ENCODE measurements at regions not wholly inside any gene's neighbourhood (a gene's known extent, or its start where the extent isn't known, plus 50 kb on each side); places are given as distances from the start of the nearest gene placed in this dataset.

- Histone ChIP-seq H2AFZ (ENCODE audit: insufficient read depth, low read depth, low read length, poor library complexity, severe bottlenecking) (no peak overlapping the region), H3K36me3 (replicated peaks in 1 of 2; ENCODE audit: control insufficient read depth in 1 of 2, insufficient read depth in 2 of 2, low read length in 2 of 2) (no peaks in the 10 kb centered on the region), H4K20me1 (ENCODE audit: insufficient read depth, low read length) (no peaks in the 10 kb centered on the region), H3K9me3 (replicated peaks in 1 of 2; ENCODE audit: control insufficient read depth in 1 of 2, insufficient read depth in 1 of 2, low read length in 2 of 2) (peaks cover 0 to 4% of the 10 kb centered on the region in 2 donors), H3K4me1 (ENCODE audit: control insufficient read depth in 1 of 2, insufficient read depth in 2 of 2, low read length in 2 of 2) (no peaks in the 10 kb centered on the region), H3K79me2 (ENCODE audit: insufficient read depth, low read length) (no peaks in the 10 kb centered on the region), H3K4me2 (replicated peaks; ENCODE audit: extremely low read depth, low read length, poor library complexity, severe bottlenecking) (no peak overlapping the region), H3K9ac (ENCODE audit: insufficient read depth, low read length, poor library complexity, severe bottlenecking) (no peak overlapping the region), H3K4me3 (replicated peaks in 1 of 3; ENCODE audit: low read depth in 2 of 3, low read length in 3 of 3) (no peak overlapping the region), H3K27ac (ENCODE audit: low read depth in 1 of 2, low read length in 2 of 2) (no peak overlapping the region), H3K27me3 (ENCODE audit: control insufficient read depth in 2 of 2, insufficient read depth in 2 of 2, low read length in 2 of 2) (no peaks in the 10 kb centered on the region)
- WGBS (ENCODE audit: insufficient coverage), result 94% methylated on average over 7 of the region's 7 CpGs
- peaks cover 6 to 11% (median 7%) of the 10 kb centered on the region in 3 donors for H3K27me3 Mint-ChIP-seq (ENCODE audit: low read depth in 3 of 3)
- no peak for DNase-seq
- H3K9me3 Mint-ChIP-seq, result peaks cover 0 to 13% (median 4%) of the 10 kb centered on the region in 7 donors
- no peak overlapping the region for H3K27ac Mint-ChIP-seq
- intact Hi-C loops (cut with micrococcal nuclease), result no loop called here
- no peaks in the 10 kb centered on the region for H3K36me3 Mint-ChIP-seq
- no peaks in the 10 kb centered on the region for H3K4me1 Mint-ChIP-seq
- no peak overlapping the region for H3K4me3 Mint-ChIP-seq
- no peak for TF ChIP-seq CTCF (IDR thresholded peaks at IDR 0.05)
Observed at GRCh38 chr1:13878021-13878420, 178.0 kb downstream of the PRDM2 start.

- H3K9ac ChIP-seq (ENCODE audit: insufficient read depth, low read length, poor library complexity, severe bottlenecking), result no peak overlapping the region
- H3K79me2 ChIP-seq (ENCODE audit: insufficient read depth, low read length), result no peaks in the 10 kb centered on the region
- H3K27ac ChIP-seq (ENCODE audit: low read depth in 1 of 2, low read length in 2 of 2), result no peak overlapping the region
- Mint-ChIP-seq H3K36me3 (no peaks in the 10 kb centered on the region), H3K27ac (no peak overlapping the region), H3K9me3 (peaks cover 0 to 11% (median 4%) of the 10 kb centered on the region in 7 donors), H3K4me3 (no peak overlapping the region), H3K4me1 (no peaks in the 10 kb centered on the region), H3K27me3 (ENCODE audit: low read depth in 3 of 3) (peaks cover 6 to 14% (median 7%) of the 10 kb centered on the region in 3 donors)
- H2AFZ ChIP-seq (ENCODE audit: insufficient read depth, low read depth, low read length, poor library complexity, severe bottlenecking), result no peak overlapping the region
- H3K9me3 ChIP-seq (replicated peaks in 1 of 2; ENCODE audit: control insufficient read depth in 1 of 2, insufficient read depth in 1 of 2, low read length in 2 of 2), result peaks cover 0 to 3% of the 10 kb centered on the region in 2 donors
- H3K4me2 ChIP-seq (replicated peaks; ENCODE audit: extremely low read depth, low read length, poor library complexity, severe bottlenecking), result no peak overlapping the region
- intact Hi-C loops (cut with micrococcal nuclease), result no loop called here
- H3K4me3 ChIP-seq (replicated peaks in 1 of 3; ENCODE audit: low read depth in 2 of 3, low read length in 3 of 3), result no peak overlapping the region
- no peaks in the 10 kb centered on the region for H3K27me3 ChIP-seq (ENCODE audit: control insufficient read depth in 2 of 2, insufficient read depth in 2 of 2, low read length in 2 of 2)
- H3K36me3 ChIP-seq (replicated peaks in 1 of 2; ENCODE audit: control insufficient read depth in 1 of 2, insufficient read depth in 2 of 2, low read length in 2 of 2), result no peaks in the 10 kb centered on the region
- H4K20me1 ChIP-seq (ENCODE audit: insufficient read depth, low read length), result no peaks in the 10 kb centered on the region
- WGBS (ENCODE audit: insufficient coverage), result 91% methylated on average over 9 of the region's 9 CpGs
- no peak for TF ChIP-seq CTCF (IDR thresholded peaks at IDR 0.05)
- H3K4me1 ChIP-seq (ENCODE audit: control insufficient read depth in 1 of 2, insufficient read depth in 2 of 2, low read length in 2 of 2), result no peaks in the 10 kb centered on the region
- DNase-seq, result no peak
Observed at GRCh38 chr1:13878451-13878850, 178.5 kb downstream of the PRDM2 start.
